HCT116 (cell line): ENCODE measurements at regions not wholly inside any gene's neighbourhood (a gene's known extent, or its start where the extent isn't known, plus 50 kb on each side); places are given as distances from the start of the nearest gene placed in this dataset.

ENCODE experiments used
- ATAC-seq: fragments of 200-7000 bp; cut with Tn5 transposase; 2 replicates; pipeline ENCODE4 v1.9.1; 2020; ENCODE audit warnings: mild to moderate bottlenecking, moderate library complexity
- BruUV-seq: library from RNA; stranded (reverse); fragments of 400-500 nt; replicated peaks from 2 replicates; lab custom pipeline; 2021; lab: Mats Ljungman, UMichigan
- CTCF ChIA-PET: fragments of 300-600 bp; sonication (Branson Sonifier 250); formaldehyde crosslinking; loops from one replicate; lab custom pipeline; 2021; ENCODE audit warnings: antibody characterized with exemption; lab: Charles Lee
- POLR2A ChIA-PET: fragments of 300-600, 350-600 bp; sonication (Branson Sonifier 250); formaldehyde crosslinking; loops from one replicate; lab custom pipeline; 2021; ENCODE audit warnings: antibody characterized with exemption; lab: Charles Lee
- RAD21 ChIA-PET, 2 experiments: fragments of 300-600 bp; sonication (Branson Sonifier 250); formaldehyde crosslinking; loops; one replicate each; lab custom pipeline; 2023; ENCODE audit warnings: low total read pairs in 2 of 2; ENCODE audit not compliant: uncharacterized antibody in 2 of 2, unreplicated experiment in 2 of 2, low non-redundant PET in 1 of 2; lab: Charles Lee
- DNase-seq: peaks from one replicate; pipeline ENCODE4 v3.0.0-alpha.2; 2010; ENCODE audit warnings: low read depth, low spot score
- H2AFZ ChIP-seq: fragments of 200-600 bp; shearing (Covaris generic), sonication (generic); 2 replicates; pipeline ENCODE4 v1.6.1; 2017; ENCODE audit warnings: low read depth, mixed run types, mixed read lengths, antibody characterized with exemption, low read length; ENCODE audit not compliant: poor library complexity, severe bottlenecking
- H3K27ac ChIP-seq: 2 replicates; pipeline ENCODE4 v1.5.1; 2012; ENCODE audit warnings: low read depth, low read length
- H3K27me3 ChIP-seq: fragments of 200-600 bp; sonication (generic); 2 replicates; pipeline ENCODE4 v1.6.1; 2016; ENCODE audit warnings: mixed run types, low read length, mixed read lengths; ENCODE audit not compliant: insufficient read depth
- H3K36me3 ChIP-seq, 2 experiments: fragments of 200-500 bp in 1 of 2; fragments of 200-600 bp in 1 of 2; sonication (Bioruptor generic) in 1 of 2; sonication (generic) in 1 of 2; 2 replicates each; pipeline versions ENCODE4 v1.5.1 to v1.6.1; 2014 to 2016; ENCODE audit warnings: low read length in 2 of 2, inconsistent platforms in 1 of 2, mixed read lengths in 1 of 2, mixed run types in 1 of 2; ENCODE audit not compliant: insufficient read depth in 2 of 2, control insufficient read depth in 1 of 2
- H3K4me1 ChIP-seq, 2 experiments: fragments of 200-600 bp in 1 of 2; sonication (generic) in 1 of 2; 2 replicates each; pipeline versions ENCODE4 v1.5.1 to v1.6.1; 2012 to 2017; ENCODE audit warnings: low read length in 2 of 2, inconsistent platforms in 1 of 2, mild to moderate bottlenecking in 1 of 2, mixed read lengths in 1 of 2, mixed run types in 1 of 2, moderate library complexity in 1 of 2; ENCODE audit not compliant: insufficient read depth in 2 of 2, control insufficient read depth in 1 of 2
- H3K4me2 ChIP-seq: fragments of 200-600 bp; sonication (generic); 2 replicates; pipeline ENCODE4 v1.6.1; 2017; ENCODE audit warnings: mixed run types, low read length, mixed read lengths
- H3K4me3 ChIP-seq, 2 experiments: fragments of 200-600 bp in 1 of 2; sonication (generic) in 1 of 2; replicated peaks in 1 of 2; 2 replicates each; pipeline ENCODE4 v1.5.1; 2011 to 2016; ENCODE audit warnings: low read length in 2 of 2, control low read depth in 1 of 2, low read depth in 1 of 2, mild to moderate bottlenecking in 1 of 2, mixed read lengths in 1 of 2, mixed run types in 1 of 2
- H3K79me2 ChIP-seq: fragments of 200-600 bp; sonication (generic); 2 replicates; pipeline ENCODE4 v1.6.1; 2017; ENCODE audit warnings: mild to moderate bottlenecking, mixed run types, low read length, moderate library complexity, mixed read lengths; ENCODE audit not compliant: insufficient read depth
- H3K9ac ChIP-seq: fragments of 200-600 bp; sonication (generic); 2 replicates; pipeline ENCODE4 v1.6.1; 2016; ENCODE audit warnings: low read length, mixed read lengths
- H3K9me2 ChIP-seq: fragments of 200-600 bp; sonication (generic), shearing (Covaris generic); 2 replicates; pipeline ENCODE4 v1.6.1; 2017; ENCODE audit warnings: mixed run types, mild to moderate bottlenecking, moderate library complexity; ENCODE audit not compliant: insufficient read depth
- H3K9me3 ChIP-seq, 2 experiments: fragments of 200-500 bp in 1 of 2; fragments of 200-600 bp in 1 of 2; sonication (Bioruptor generic) in 1 of 2; sonication (generic) in 1 of 2; 2 replicates each; pipeline ENCODE4 v1.6.1; 2014 to 2017; ENCODE audit warnings: low read length in 2 of 2, mixed read lengths in 2 of 2, inconsistent platforms in 1 of 2, low read depth in 1 of 2, mild to moderate bottlenecking in 1 of 2, mixed run types in 1 of 2, moderate library complexity in 1 of 2; ENCODE audit not compliant: control insufficient read depth in 1 of 2, insufficient read depth in 1 of 2
- H4K20me1 ChIP-seq: fragments of 200-600 bp; sonication (generic), shearing (Covaris generic); 2 replicates; pipeline ENCODE4 v1.6.1; 2017; ENCODE audit warnings: mixed run types, mild to moderate bottlenecking, moderate library complexity; ENCODE audit not compliant: insufficient read depth
- ELF1 ChIP-seq: IDR thresholded peaks from 2 replicates; pipeline ENCODE4 v1.6.1; 2012; ENCODE audit warnings: low read depth, borderline replicate concordance
- RAD21 ChIP-seq: IDR thresholded peaks from 2 replicates; pipeline ENCODE4 v1.6.1; 2012; ENCODE audit warnings: low read depth, mild to moderate bottlenecking
- SRF ChIP-seq: IDR thresholded peaks from 2 replicates; pipeline ENCODE4 v1.6.1; 2012; ENCODE audit warnings: low read depth
- YY1 ChIP-seq: IDR thresholded peaks from 2 replicates; pipeline ENCODE4 v1.6.1; 2011; ENCODE audit warnings: low read length, low read depth, moderate library complexity, mild to moderate bottlenecking; ENCODE audit not compliant: insufficient replicate concordance; ENCODE audit errors: extremely low read depth
- intact Hi-C: fragments of 100-400 bp; cut with micrococcal nuclease; formaldehyde crosslinking; loops from 2 replicates; pipeline ENCODE4 v1.10.0; 2022
- TF ChIP-seq, protein P1 (sequence below): IDR thresholded peaks from 2 replicates; pipeline ENCODE4 v1.6.1; 2011; ENCODE audit warnings: mild to moderate bottlenecking, low read length, moderate library complexity; ENCODE audit not compliant: insufficient replicate concordance; ENCODE audit errors: extremely low read depth
- TF ChIP-seq, protein P2 (sequence below): IDR thresholded peaks from 2 replicates; pipeline ENCODE4 v1.6.1; 2012

DNA sequence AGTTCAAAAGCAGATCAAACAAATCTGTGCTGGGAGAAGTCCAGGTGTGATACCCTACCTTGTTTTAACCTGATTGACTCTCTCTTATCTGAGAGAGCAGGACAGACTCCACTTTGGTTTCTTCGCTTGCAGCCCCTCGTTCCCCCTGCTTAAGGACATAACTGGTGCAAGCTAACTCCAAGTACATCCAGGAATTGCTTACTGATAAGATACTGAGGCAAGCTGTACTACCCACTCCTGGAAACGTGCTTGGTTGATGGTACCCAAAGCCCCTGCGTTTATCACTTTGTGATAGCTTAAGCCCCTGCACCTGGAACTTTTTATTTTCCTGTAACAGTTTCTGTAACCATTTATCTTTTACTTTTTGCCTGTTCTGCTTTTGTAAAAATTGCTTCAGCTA lies 157.0 kb upstream of the OLIG3 start (continued):
- TF ChIP-seq YY1 = no peak
- TF ChIP-seq, protein P1, sequence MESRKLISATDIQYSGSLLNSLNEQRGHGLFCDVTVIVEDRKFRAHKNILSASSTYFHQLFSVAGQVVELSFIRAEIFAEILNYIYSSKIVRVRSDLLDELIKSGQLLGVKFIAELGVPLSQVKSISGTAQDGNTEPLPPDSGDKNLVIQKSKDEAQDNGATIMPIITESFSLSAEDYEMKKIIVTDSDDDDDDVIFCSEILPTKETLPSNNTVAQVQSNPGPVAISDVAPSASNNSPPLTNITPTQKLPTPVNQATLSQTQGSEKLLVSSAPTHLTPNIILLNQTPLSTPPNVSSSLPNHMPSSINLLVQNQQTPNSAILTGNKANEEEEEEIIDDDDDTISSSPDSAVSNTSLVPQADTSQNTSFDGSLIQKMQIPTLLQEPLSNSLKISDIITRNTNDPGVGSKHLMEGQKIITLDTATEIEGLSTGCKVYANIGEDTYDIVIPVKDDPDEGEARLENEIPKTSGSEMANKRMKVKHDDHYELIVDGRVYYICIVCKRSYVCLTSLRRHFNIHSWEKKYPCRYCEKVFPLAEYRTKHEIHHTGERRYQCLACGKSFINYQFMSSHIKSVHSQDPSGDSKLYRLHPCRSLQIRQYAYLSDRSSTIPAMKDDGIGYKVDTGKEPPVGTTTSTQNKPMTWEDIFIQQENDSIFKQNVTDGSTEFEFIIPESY = no peak
- no peak for TF ChIP-seq SRF

- intact Hi-C loops = no loop called here
- Histone ChIP-seq H3K9me3 (no peaks in the 10 kb centered on the region; a peak in 1 of 4 replicates), H3K9ac (no peak overlapping the region), H2AFZ (no peak overlapping the region), H3K79me2 (no peaks in the 10 kb centered on the region), H3K9me2 (no peaks in the 10 kb centered on the region), H4K20me1 (no peaks in the 10 kb centered on the region), H3K27me3 (no peaks in the 10 kb centered on the region), H3K36me3 (no peaks in the 10 kb centered on the region), H3K27ac (no peak overlapping the region), H3K4me1 (no peaks in the 10 kb centered on the region), H3K4me3 (no peak overlapping the region), H3K4me2 (no peak overlapping the region)
- ChIA-PET CTCF (no interaction called here), POLR2A (no interaction called here), RAD21 (interaction anchor here in 1 of 2 experiments (0.7 kb wide), 1 partner anchor 576 kb away, joined by 3 read pairs; no protein-coding TSS in a partner anchor)
- ATAC-seq (no peak), DNase-seq (no peak)
- no TSS peak for BruUV-seq
- no peak for TF ChIP-seq RAD21
- no peak for TF ChIP-seq ELF1
- TF ChIP-seq, protein P2, sequence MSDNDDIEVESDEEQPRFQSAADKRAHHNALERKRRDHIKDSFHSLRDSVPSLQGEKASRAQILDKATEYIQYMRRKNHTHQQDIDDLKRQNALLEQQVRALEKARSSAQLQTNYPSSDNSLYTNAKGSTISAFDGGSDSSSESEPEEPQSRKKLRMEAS = no peak
Measured at GRCh38 chr6:137651591-137652335, 157.6 kb upstream of the OLIG3 start.
